H1 (cell line): ENCODE measurements at regions not wholly inside any gene's neighbourhood (a gene's known extent, or its start where the extent isn't known, plus 50 kb on each side); places are given as distances from the start of the nearest gene placed in this dataset.

Source experiments
- CEBPB ChIP-seq: IDR thresholded peaks from 2 replicates; pipeline ENCODE4 v1.6.1; 2012; ENCODE audit warnings: low read depth, low read length
- EP300 ChIP-seq, 2 experiments: IDR thresholded peaks; 1 replicate in 1 of 2; 2 replicates in 1 of 2; pipeline ENCODE4 v1.6.1; 2011 to 2012; ENCODE audit warnings: low read depth in 2 of 2, low read length in 2 of 2, mild to moderate bottlenecking in 2 of 2, borderline replicate concordance in 1 of 2, inconsistent platforms in 1 of 2, moderate library complexity in 1 of 2
- JUN ChIP-seq: IDR thresholded peaks from 2 replicates; pipeline ENCODE4 v1.6.1; 2011; ENCODE audit warnings: low read depth, mild to moderate bottlenecking, improper control_type of control experiment, low read length
- POLR2A ChIP-seq, 2 experiments: IDR thresholded peaks; 1 replicate in 1 of 2; 2 replicates in 1 of 2; pipeline ENCODE4 v1.6.1; 2011; ENCODE audit warnings: low read depth in 2 of 2, low read length in 2 of 2, mild to moderate bottlenecking in 2 of 2; ENCODE audit errors: control extremely low read depth in 1 of 2
- RFX5 ChIP-seq: IDR thresholded peaks from 2 replicates; pipeline ENCODE4 v1.6.1; 2011; ENCODE audit warnings: low read depth, low read length, improper control_type of control experiment, borderline replicate concordance
- TF ChIP-seq, protein P1 (sequence below), 3 experiments: IDR thresholded peaks; 1 replicate in 2 of 3; 2 replicates in 1 of 3; pipeline versions ENCODE4 v1.5.1 to v1.6.1; 2011; ENCODE audit warnings: low read length in 3 of 3, mild to moderate bottlenecking in 3 of 3, inconsistent platforms in 2 of 3, low read depth in 1 of 3, moderate library complexity in 1 of 3; ENCODE audit not compliant: insufficient read depth in 1 of 3; ENCODE audit errors: control extremely low read depth in 1 of 3

DNA sequence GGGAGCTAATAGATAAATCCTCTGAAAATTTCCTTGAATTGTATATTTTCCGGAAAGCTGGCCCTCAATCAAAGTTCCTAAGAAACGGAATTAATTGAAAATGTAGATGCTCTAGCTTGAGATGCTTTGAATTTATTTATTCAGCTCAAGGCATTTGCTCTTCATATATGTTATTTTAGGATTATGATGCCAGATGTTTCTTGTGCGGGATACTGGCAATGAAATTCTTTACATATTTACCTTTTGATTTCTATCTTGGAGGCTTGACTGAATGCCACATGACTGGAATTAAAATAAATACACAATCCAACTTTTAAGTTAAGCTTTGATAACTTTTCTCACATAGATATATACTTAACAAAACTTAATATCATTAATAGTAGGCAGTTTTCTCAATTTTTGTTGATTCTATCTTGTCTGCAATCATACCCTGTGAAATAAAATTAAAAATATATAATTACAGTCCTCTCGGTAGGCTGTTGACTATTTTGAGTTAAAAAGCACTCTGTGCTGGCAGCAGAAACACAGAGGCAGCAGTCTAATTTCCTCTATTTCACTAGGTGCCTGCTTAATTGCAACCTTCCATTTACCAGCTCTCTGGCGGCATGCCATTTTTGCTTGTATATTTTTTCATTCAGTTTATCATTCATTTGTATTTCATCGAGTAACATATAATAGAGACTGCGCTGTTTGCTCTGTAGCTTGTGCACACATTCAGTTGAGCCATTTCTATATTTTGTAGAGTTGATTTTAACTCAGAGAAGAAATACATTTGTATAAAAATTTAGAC is 991.5 kb downstream of the ADGRL3 start:
- TF ChIP-seq CEBPB (no peak), JUN (no peak), POLR2A (IDR thresholded peaks at IDR 0.05; ENCODE audit: control extremely low read depth in 1 of 2, low read depth in 2 of 2, low read length in 2 of 2) (no peak), EP300 (IDR thresholded peaks at IDR 0.05; ENCODE audit: borderline replicate concordance in 1 of 2, low read depth in 2 of 2, low read length in 2 of 2) (no peak), RFX5 (no peak)
- TF ChIP-seq, protein P1, sequence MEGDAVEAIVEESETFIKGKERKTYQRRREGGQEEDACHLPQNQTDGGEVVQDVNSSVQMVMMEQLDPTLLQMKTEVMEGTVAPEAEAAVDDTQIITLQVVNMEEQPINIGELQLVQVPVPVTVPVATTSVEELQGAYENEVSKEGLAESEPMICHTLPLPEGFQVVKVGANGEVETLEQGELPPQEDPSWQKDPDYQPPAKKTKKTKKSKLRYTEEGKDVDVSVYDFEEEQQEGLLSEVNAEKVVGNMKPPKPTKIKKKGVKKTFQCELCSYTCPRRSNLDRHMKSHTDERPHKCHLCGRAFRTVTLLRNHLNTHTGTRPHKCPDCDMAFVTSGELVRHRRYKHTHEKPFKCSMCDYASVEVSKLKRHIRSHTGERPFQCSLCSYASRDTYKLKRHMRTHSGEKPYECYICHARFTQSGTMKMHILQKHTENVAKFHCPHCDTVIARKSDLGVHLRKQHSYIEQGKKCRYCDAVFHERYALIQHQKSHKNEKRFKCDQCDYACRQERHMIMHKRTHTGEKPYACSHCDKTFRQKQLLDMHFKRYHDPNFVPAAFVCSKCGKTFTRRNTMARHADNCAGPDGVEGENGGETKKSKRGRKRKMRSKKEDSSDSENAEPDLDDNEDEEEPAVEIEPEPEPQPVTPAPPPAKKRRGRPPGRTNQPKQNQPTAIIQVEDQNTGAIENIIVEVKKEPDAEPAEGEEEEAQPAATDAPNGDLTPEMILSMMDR (IDR thresholded peaks at IDR 0.05; ENCODE audit: control extremely low read depth in 1 of 3, insufficient read depth in 1 of 3, low read depth in 1 of 3, low read length in 3 of 3): no peak
